ENCODE measurements at regions not wholly inside any gene's neighbourhood (a gene's known extent, or its start where the extent isn't known, plus 50 kb on each side); places are given as distances from the start of the nearest gene placed in this dataset.

- TF ChIP-seq POLR2A (IDR thresholded peaks at IDR 0.05) (no peak), CTCF (IDR thresholded peaks at IDR 0.05 in 4 of 5, conservative IDR thresholded peaks at IDR 0.05 in 1 of 5) (no peak)
These were observed 116.3 kb upstream of the KLHL29 start for GRCh38 chr2:23268467-23269263.

Measured in gastrocnemius medialis (tissue), 4 donors.